Ishikawa (cell line): ENCODE measurements at regions not wholly inside any gene's neighbourhood (a gene's known extent, or its start where the extent isn't known, plus 50 kb on each side); places are given as distances from the start of the nearest gene placed in this dataset.

Source experiments
- CEBPB ChIP-seq: IDR thresholded peaks from 2 replicates; pipeline ENCODE4 v1.6.1; 2012
- CREB1 ChIP-seq: IDR thresholded peaks from 2 replicates; pipeline ENCODE4 v1.6.1; 2012; ENCODE audit warnings: low read depth
- EGR1 ChIP-seq: IDR thresholded peaks from 2 replicates; pipeline ENCODE4 v1.6.1; 2012
- EP300 ChIP-seq: IDR thresholded peaks from 2 replicates; pipeline ENCODE4 v1.6.1; 2012; ENCODE audit warnings: borderline replicate concordance
- FOXM1 ChIP-seq: IDR thresholded peaks from 2 replicates; pipeline ENCODE4 v1.6.1; 2012; ENCODE audit warnings: low read depth, borderline replicate concordance
- MAX ChIP-seq: IDR thresholded peaks from 2 replicates; pipeline ENCODE4 v1.6.1; 2012
- NFIC ChIP-seq: IDR thresholded peaks from 2 replicates; pipeline ENCODE4 v1.6.1; 2012
- RAD21 ChIP-seq: IDR thresholded peaks from 2 replicates; pipeline ENCODE4 v1.6.1; 2012; ENCODE audit warnings: low read depth
- REST ChIP-seq: IDR thresholded peaks from 2 replicates; pipeline ENCODE4 v1.6.1; 2012; ENCODE audit warnings: low read depth, mild to moderate bottlenecking
- TAF1 ChIP-seq: IDR thresholded peaks from 2 replicates; pipeline ENCODE4 v1.6.1; 2012; ENCODE audit warnings: low read depth, mild to moderate bottlenecking
- TCF12 ChIP-seq: IDR thresholded peaks from 2 replicates; pipeline ENCODE4 v1.6.1; 2012; ENCODE audit warnings: low read depth
- TEAD4 ChIP-seq: IDR thresholded peaks from 2 replicates; pipeline ENCODE4 v1.6.1; 2012
- USF1 ChIP-seq: IDR thresholded peaks from 2 replicates; pipeline ENCODE4 v1.6.1; 2012
- YY1 ChIP-seq: IDR thresholded peaks from 2 replicates; pipeline ENCODE4 v1.6.1; 2012; ENCODE audit warnings: low read depth
- ZBTB7A ChIP-seq: IDR thresholded peaks from 2 replicates; pipeline ENCODE4 v1.6.1; 2012; ENCODE audit warnings: low read depth

- TF ChIP-seq FOXM1 (no peak), ZBTB7A (no peak), YY1 (no peak), TCF12 (no peak), RAD21 (no peak), REST (no peak), MAX (no peak), TEAD4 (no peak), EGR1 (no peak), EP300 (no peak), USF1 (no peak), CREB1 (no peak), CEBPB (no peak), NFIC (no peak), TAF1 (no peak)
Measured at GRCh38 chr7:46015107-46015868, 94.2 kb upstream of the IGFBP3 start.

GRCh38 chr7:46011501-46011900, 90.4 kb upstream of the IGFBP3 start:
- no peak for TF ChIP-seq FOXM1
- no peak for TF ChIP-seq MAX
- TF ChIP-seq RAD21: no peak
- no peak for TF ChIP-seq TEAD4
- no peak for TF ChIP-seq TAF1
- no peak for TF ChIP-seq YY1
- TF ChIP-seq USF1: no peak

GRCh38 chr7:46011059-46011458, 90.0 kb upstream of the IGFBP3 start:
- no peak for TF ChIP-seq EP300
- no peak for TF ChIP-seq YY1
- TF ChIP-seq CREB1: no peak
- no peak for TF ChIP-seq USF1
- no peak for TF ChIP-seq RAD21
- no peak for TF ChIP-seq FOXM1
- no peak for TF ChIP-seq REST
- TF ChIP-seq CEBPB: no peak
- TF ChIP-seq EGR1: no peak
- no peak for TF ChIP-seq MAX
- no peak for TF ChIP-seq ZBTB7A
- no peak for TF ChIP-seq NFIC
- no peak for TF ChIP-seq TAF1
- TF ChIP-seq TCF12: no peak
- TF ChIP-seq TEAD4: no peak

- TF ChIP-seq YY1: no peak
- TF ChIP-seq FOXM1: no peak
- no peak for TF ChIP-seq RAD21
- no peak for TF ChIP-seq MAX
- TF ChIP-seq USF1: no peak
- no peak for TF ChIP-seq ZBTB7A
- TF ChIP-seq EGR1: no peak
- no peak for TF ChIP-seq CREB1
- TF ChIP-seq TCF12: no peak
- no peak for TF ChIP-seq TAF1
Measured at GRCh38 chr7:46009211-46009610, 88.1 kb upstream of the IGFBP3 start.
